IMR-90 (cell line): ENCODE measurements at regions not wholly inside any gene's neighbourhood (a gene's known extent, or its start where the extent isn't known, plus 50 kb on each side); places are given as distances from the start of the nearest gene placed in this dataset.

Source experiments
- ATAC-seq: fragments of 200-7000 bp; cut with Tn5 transposase; 2 replicates; pipeline ENCODE4 v1.9.1; 2020; ENCODE audit warnings: low read depth, mild to moderate bottlenecking, moderate library complexity
- BruUV-seq: library from RNA; stranded (reverse); fragments of 400-500 nt; replicated peaks from 2 replicates; lab custom pipeline; 2021; lab: Mats Ljungman, UMichigan
- CTCF ChIA-PET: fragments of 300-600 bp; formaldehyde crosslinking; extraction: SDS; loops from one replicate; lab custom pipeline; 2021; ENCODE audit warnings: antibody characterized with exemption; lab: Yijun Ruan, JAX
- POLR2A ChIA-PET: fragments of 300-600 bp; sonication (Branson Sonifier 250); formaldehyde crosslinking; loops from one replicate; lab custom pipeline; 2022; ENCODE audit warnings: antibody characterized with exemption; ENCODE audit not compliant: unreplicated experiment; lab: Charles Lee
- DNase-seq: peaks from one replicate; pipeline ENCODE4 v3.0.0; 2013
- H2AFZ ChIP-seq: replicated peaks from 2 replicates; pipeline ENCODE3; 2013; ENCODE audit warnings: low read length, mild to moderate bottlenecking; ENCODE audit not compliant: poor library complexity
- H2AK5ac ChIP-seq: 2 replicates; pipeline ENCODE4 v1.6.1; 2013; ENCODE audit warnings: low read depth, low read length, inconsistent platforms
- H2AK9ac ChIP-seq: replicated peaks from 2 replicates; pipeline ENCODE3; 2013; ENCODE audit warnings: mild to moderate bottlenecking, low read depth, low read length, moderate library complexity; ENCODE audit not compliant: poor library complexity
- H2BK120ac ChIP-seq: 2 replicates; pipeline ENCODE4 v1.6.1; 2013; ENCODE audit warnings: low read depth, low read length, inconsistent platforms
- H2BK15ac ChIP-seq: 3 replicates; pipeline ENCODE4 v1.6.1; 2013; ENCODE audit warnings: low read depth, low read length, inconsistent platforms
- H2BK20ac ChIP-seq: 2 replicates; pipeline ENCODE4 v1.6.1; 2013; ENCODE audit warnings: low read depth, mild to moderate bottlenecking, inconsistent platforms, low read length, moderate library complexity
- H2BK5ac ChIP-seq: 2 replicates; pipeline ENCODE4 v1.6.1; 2013; ENCODE audit warnings: mild to moderate bottlenecking, low read depth, low read length, inconsistent platforms; ENCODE audit not compliant: poor library complexity, severe bottlenecking
- H3K14ac ChIP-seq: replicated peaks from 2 replicates; pipeline ENCODE4 v1.6.1; 2013; ENCODE audit warnings: low read depth, low read length, inconsistent platforms
- H3K18ac ChIP-seq: 2 replicates; pipeline ENCODE4 v1.6.1; 2013; ENCODE audit warnings: low read depth, low read length, control low read depth
- H3K23ac ChIP-seq: 2 replicates; pipeline ENCODE4 v1.6.1; 2013; ENCODE audit warnings: low read depth, low read length, inconsistent platforms
- H3K27ac ChIP-seq: 2 replicates; pipeline ENCODE4 v1.5.1; 2013; ENCODE audit warnings: mild to moderate bottlenecking, control low read depth, low read length; ENCODE audit not compliant: insufficient read depth
- H3K27me3 ChIP-seq: 2 replicates; pipeline ENCODE4 v1.6.1; 2013; ENCODE audit warnings: low read length; ENCODE audit not compliant: control insufficient read depth, insufficient read depth
- H3K36me3 ChIP-seq: 2 replicates; pipeline ENCODE4 v1.6.1; 2013; ENCODE audit warnings: low read length, mixed read lengths; ENCODE audit not compliant: control insufficient read depth, insufficient read depth
- H3K4ac ChIP-seq: 2 replicates; pipeline ENCODE4 v1.6.1; 2013; ENCODE audit warnings: low read depth, low read length, inconsistent platforms
- H3K4me1 ChIP-seq: 2 replicates; pipeline ENCODE4 v1.6.1; 2013; ENCODE audit warnings: low read length, mixed read lengths; ENCODE audit not compliant: control insufficient read depth, insufficient read depth
- H3K4me2 ChIP-seq: 2 replicates; pipeline ENCODE4 v1.6.1; 2013; ENCODE audit warnings: low read depth, mild to moderate bottlenecking, control low read depth, low read length, moderate library complexity
- H3K4me3 ChIP-seq: 2 replicates; pipeline ENCODE4 v1.5.1; 2013; ENCODE audit warnings: low read depth, mild to moderate bottlenecking, control low read depth, low read length, moderate library complexity; ENCODE audit not compliant: insufficient read depth
- H3K56ac ChIP-seq: 2 replicates; pipeline ENCODE4 v1.6.1; 2013; ENCODE audit warnings: low read length, inconsistent platforms; ENCODE audit not compliant: insufficient read depth; ENCODE audit errors: extremely low read depth
- H3K79me1 ChIP-seq, 2 experiments: 2 replicates each; pipeline ENCODE4 v1.6.1; 2013; ENCODE audit warnings: low read length in 2 of 2, inconsistent platforms in 1 of 2, low read depth in 1 of 2
- H3K9ac ChIP-seq: 2 replicates; pipeline ENCODE4 v1.6.1; 2013; ENCODE audit warnings: low read depth, low read length, control low read depth
- H3K9me1 ChIP-seq: 2 replicates; pipeline ENCODE4 v1.6.1; 2013; ENCODE audit warnings: low read length, inconsistent platforms; ENCODE audit not compliant: insufficient read depth
- H3K9me3 ChIP-seq: 2 replicates; pipeline ENCODE4 v1.6.1; 2013; ENCODE audit warnings: low read length; ENCODE audit not compliant: control insufficient read depth, insufficient read depth
- H4K20me1 ChIP-seq: 2 replicates; pipeline ENCODE4 v1.6.1; 2013; ENCODE audit warnings: low read length, inconsistent platforms; ENCODE audit not compliant: insufficient read depth
- H4K5ac ChIP-seq: 2 replicates; pipeline ENCODE4 v1.6.1; 2013; ENCODE audit warnings: mild to moderate bottlenecking, low read depth, low read length, control low read depth
- H4K8ac ChIP-seq, 2 experiments: 2 replicates each; pipeline ENCODE4 v1.6.1; 2013; ENCODE audit warnings: low read depth in 2 of 2, low read length in 2 of 2, control low read depth in 1 of 2, inconsistent platforms in 1 of 2
- H4K91ac ChIP-seq: 2 replicates; pipeline ENCODE4 v1.6.1; 2013; ENCODE audit warnings: low read depth, low read length, inconsistent platforms; ENCODE audit not compliant: insufficient read depth
- CEBPB ChIP-seq: IDR thresholded peaks from 2 replicates; pipeline ENCODE4 v1.6.1; 2012; ENCODE audit warnings: low read depth, low read length, improper control_type of control experiment
- CHD1 ChIP-seq: IDR thresholded peaks from 2 replicates; pipeline ENCODE4 v1.6.1; 2012; ENCODE audit warnings: low read depth, low read length, improper control_type of control experiment
- FOS ChIP-seq: fragments of 150-350 bp; IDR thresholded peaks from 2 replicates; pipeline ENCODE4 v1.6.1; 2016; ENCODE audit warnings: low read depth, low read length
- MAFK ChIP-seq: IDR thresholded peaks from 2 replicates; pipeline ENCODE4 v1.6.1; 2012; ENCODE audit warnings: low read depth, low read length, improper control_type of control experiment
- MAZ ChIP-seq: IDR thresholded peaks from 2 replicates; pipeline ENCODE4 v1.6.1; 2012; ENCODE audit warnings: low read depth, mild to moderate bottlenecking, low read length, improper control_type of control experiment, moderate library complexity, borderline replicate concordance
- NFE2L2 ChIP-seq: fragments of 150-350 bp; IDR thresholded peaks from 2 replicates; pipeline ENCODE4 v1.6.1; 2016; ENCODE audit warnings: low read depth, mild to moderate bottlenecking, low read length
- POLR2A ChIP-seq: IDR thresholded peaks from 2 replicates; pipeline ENCODE4 v1.6.1; 2012; ENCODE audit warnings: mild to moderate bottlenecking, low read depth, low read length
- RFX5 ChIP-seq: IDR thresholded peaks from 2 replicates; pipeline ENCODE4 v1.8.0; 2012; ENCODE audit warnings: low read depth, mild to moderate bottlenecking, low read length, moderate library complexity
- SMC3 ChIP-seq: fragments of 150-350 bp; IDR thresholded peaks from 2 replicates; pipeline ENCODE4 v1.6.1; 2016; ENCODE audit warnings: low read depth, mild to moderate bottlenecking, antibody characterized with exemption, low read length, moderate library complexity
- WGBS, 2 experiments: methylation state at CpG; one replicate each; pipeline versions ENCODE4 v1.1.5 to v1.1.7; 2013; ENCODE audit warnings: missing lambda C conversion rate in 2 of 2; ENCODE audit not compliant: insufficient read length in 1 of 2; ENCODE audit errors: extremely low coverage in 2 of 2; 5-methylcytosine and 5-hydroxymethylcytosine counted together
- dilution Hi-C: fragments of 300-500 bp; cut with HindIII; formaldehyde crosslinking; loops from one replicate; pipeline ENCODE4 v1.14.3; 2018; ENCODE audit warnings: low sequenced_read_pairs; ENCODE audit not compliant: unreplicated experiment
- in situ Hi-C: fragments of 300-500 bp; cut with MboI; formaldehyde crosslinking; loops from 3 replicates; pipeline ENCODE4 v1.14.3; 2019; ENCODE audit warnings: low sequenced_read_pairs, inconsistent platforms, mixed read lengths
- intact Hi-C: fragments of 100-400 bp; cut with micrococcal nuclease; formaldehyde crosslinking; loops from 2 replicates; pipeline ENCODE4 v1.10.0; 2022
- TF ChIP-seq, protein P1 (sequence below): conservative IDR thresholded peaks from 2 replicates; pipeline ENCODE4 v1.5.1; 2012; ENCODE audit warnings: mild to moderate bottlenecking, low read depth, low read length, improper control_type of control experiment
- TF ChIP-seq, protein P2 (sequence below): fragments of 150-350 bp; IDR thresholded peaks from 2 replicates; pipeline ENCODE4 v1.6.1; 2017; ENCODE audit warnings: mild to moderate bottlenecking, antibody characterized with exemption, low read length, low read depth

DNA sequence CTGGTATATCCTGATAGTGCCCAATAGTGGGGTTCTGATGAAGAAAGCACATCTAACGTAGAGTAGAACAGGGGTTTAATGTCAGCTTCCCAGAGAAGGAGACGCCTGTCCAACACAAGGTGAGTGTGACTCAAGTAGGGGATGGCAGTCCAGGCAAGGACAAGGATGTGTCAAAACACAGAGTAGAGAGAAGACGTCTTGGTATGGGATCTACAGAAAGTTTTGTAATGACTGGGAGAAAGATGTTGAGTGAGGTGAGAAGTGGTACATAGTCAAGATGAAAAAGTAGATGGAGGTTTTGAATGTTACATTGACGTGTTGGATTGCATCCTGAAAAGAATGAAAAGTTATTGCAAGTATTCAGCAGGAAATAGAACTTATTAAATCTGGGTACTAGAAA, 124.4 kb downstream of the TMA16 start:
- WGBS, 2 experiments = 34% methylated on average over 3 of the region's 4 CpGs; no CpG with 5 or more reads in 1 of the 2 experiments
- Histone ChIP-seq H3K36me3 (no peaks in the 10 kb centered on the region), H3K4me1 (no peaks in the 10 kb centered on the region), H4K8ac (no peak overlapping the region), H3K18ac (no peak overlapping the region), H3K4ac (no peak overlapping the region), H2AFZ (no peak overlapping the region), H4K5ac (no peak overlapping the region), H3K9me3 (no peaks in the 10 kb centered on the region), H2BK15ac (no peak overlapping the region), H3K9ac (no peak overlapping the region), H3K27ac (no peak overlapping the region), H2BK20ac (no peak overlapping the region), H3K9me1 (no peaks in the 10 kb centered on the region), H4K20me1 (no peaks in the 10 kb centered on the region), H3K23ac (no peak overlapping the region), H2BK120ac (no peak overlapping the region), H3K27me3 (no peaks in the 10 kb centered on the region), H4K91ac (no peak overlapping the region), H2BK5ac (no peak overlapping the region), H2AK9ac (no peak overlapping the region), H3K4me3 (no peak overlapping the region), H3K56ac (no peak overlapping the region), H3K14ac (no peak overlapping the region), H3K79me1 (no peaks in the 10 kb centered on the region), H3K4me2 (no peak overlapping the region), H2AK5ac (no peak overlapping the region)
- TF ChIP-seq, protein P1, sequence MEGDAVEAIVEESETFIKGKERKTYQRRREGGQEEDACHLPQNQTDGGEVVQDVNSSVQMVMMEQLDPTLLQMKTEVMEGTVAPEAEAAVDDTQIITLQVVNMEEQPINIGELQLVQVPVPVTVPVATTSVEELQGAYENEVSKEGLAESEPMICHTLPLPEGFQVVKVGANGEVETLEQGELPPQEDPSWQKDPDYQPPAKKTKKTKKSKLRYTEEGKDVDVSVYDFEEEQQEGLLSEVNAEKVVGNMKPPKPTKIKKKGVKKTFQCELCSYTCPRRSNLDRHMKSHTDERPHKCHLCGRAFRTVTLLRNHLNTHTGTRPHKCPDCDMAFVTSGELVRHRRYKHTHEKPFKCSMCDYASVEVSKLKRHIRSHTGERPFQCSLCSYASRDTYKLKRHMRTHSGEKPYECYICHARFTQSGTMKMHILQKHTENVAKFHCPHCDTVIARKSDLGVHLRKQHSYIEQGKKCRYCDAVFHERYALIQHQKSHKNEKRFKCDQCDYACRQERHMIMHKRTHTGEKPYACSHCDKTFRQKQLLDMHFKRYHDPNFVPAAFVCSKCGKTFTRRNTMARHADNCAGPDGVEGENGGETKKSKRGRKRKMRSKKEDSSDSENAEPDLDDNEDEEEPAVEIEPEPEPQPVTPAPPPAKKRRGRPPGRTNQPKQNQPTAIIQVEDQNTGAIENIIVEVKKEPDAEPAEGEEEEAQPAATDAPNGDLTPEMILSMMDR = no peak
- no peak for TF ChIP-seq POLR2A
- TF ChIP-seq MAFK = no peak
- no peak for TF ChIP-seq CHD1
- TF ChIP-seq, protein P2, sequence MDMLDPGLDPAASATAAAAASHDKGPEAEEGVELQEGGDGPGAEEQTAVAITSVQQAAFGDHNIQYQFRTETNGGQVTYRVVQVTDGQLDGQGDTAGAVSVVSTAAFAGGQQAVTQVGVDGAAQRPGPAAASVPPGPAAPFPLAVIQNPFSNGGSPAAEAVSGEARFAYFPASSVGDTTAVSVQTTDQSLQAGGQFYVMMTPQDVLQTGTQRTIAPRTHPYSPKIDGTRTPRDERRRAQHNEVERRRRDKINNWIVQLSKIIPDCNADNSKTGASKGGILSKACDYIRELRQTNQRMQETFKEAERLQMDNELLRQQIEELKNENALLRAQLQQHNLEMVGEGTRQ = no peak
- no peak for TF ChIP-seq NFE2L2
- TF ChIP-seq SMC3 = no peak
- TF ChIP-seq MAZ = no peak
- no peak for TF ChIP-seq CEBPB
- TF ChIP-seq FOS = no peak
- TF ChIP-seq RFX5 = no peak
- ATAC-seq (no peak), DNase-seq (no peak)
- dilution Hi-C loops (no loop called here), in situ Hi-C loops (no loop called here), intact Hi-C loops (no loop called here)
- ChIA-PET POLR2A (no interaction called here), CTCF (no interaction called here)
- BruUV-seq = no TSS peak
